Colonic mucosa (tissue), 4 donors: ENCODE measurements at regions not wholly inside any gene's neighbourhood (a gene's known extent, or its start where the extent isn't known, plus 50 kb on each side); places are given as distances from the start of the nearest gene placed in this dataset.

Source experiments
- DNase-seq: peaks from one replicate; pipeline ENCODE4 v3.0.0-alpha.2; 2020
- H3K27ac ChIP-seq: fragments of 200-600 bp; one replicate; pipeline ENCODE4 v1.8.0; 2021
- H3K27me3 ChIP-seq: fragments of 200-600 bp; one replicate; pipeline ENCODE4 v1.8.0; 2021
- H3K36me3 ChIP-seq: fragments of 200-600 bp; one replicate; pipeline ENCODE4 v1.8.0; 2021
- H3K4me1 ChIP-seq: fragments of 200-600 bp; one replicate; pipeline ENCODE4 v1.8.0; 2021; ENCODE audit warnings: mild to moderate bottlenecking
- H3K4me3 ChIP-seq: fragments of 200-600 bp; one replicate; pipeline ENCODE4 v1.8.0; 2021
- H3K9ac ChIP-seq, 2 donors: one replicate each; pipeline ENCODE4 v1.7.0; 2013; ENCODE audit warnings: control low read depth in 2 of 2, low read depth in 2 of 2, low read length in 2 of 2
- H3K9me3 ChIP-seq: fragments of 200-600 bp; one replicate; pipeline ENCODE4 v1.8.0; 2021
- CTCF ChIP-seq: fragments of 200-600 bp; IDR thresholded peaks from one replicate; pipeline ENCODE4 v1.8.0; 2022; ENCODE audit warnings: antibody characterized with exemption, mild to moderate bottlenecking
- intact Hi-C: fragments of 100-400 bp; cut with DNase I; formaldehyde crosslinking; loops from one replicate; pipeline ENCODE4 v1.14.1; 2022
- donor health status: healthy.
- donor health status: DM: no; HTN: no; CAD: no.
- donor health status: DM: no; HTN: no; CAD: no.

- H3K27ac ChIP-seq, result no peak overlapping the region
- intact Hi-C loops, result no loop called here
- no peak overlapping the region for H3K9ac ChIP-seq
- no peak for DNase-seq
- no peak overlapping the region for H3K4me3 ChIP-seq
- H3K9me3 ChIP-seq, result no peaks in the 10 kb centered on the region
- H3K27me3 ChIP-seq, result no peaks in the 10 kb centered on the region
- H3K4me1 ChIP-seq, result no peaks in the 10 kb centered on the region
- H3K36me3 ChIP-seq, result no peaks in the 10 kb centered on the region
- no peak for TF ChIP-seq CTCF
Observed at GRCh38 chr1:79614762-79615161, 608.2 kb upstream of the ADGRL4 start.

GRCh38 chr1:79614106-79614505 lies 607.6 kb upstream of the ADGRL4 start:
- H3K4me1 ChIP-seq, result no peaks in the 10 kb centered on the region
- DNase-seq, result no peak
- no peaks in the 10 kb centered on the region for H3K36me3 ChIP-seq
- no peak for TF ChIP-seq CTCF
- intact Hi-C loops, result no loop called here
- H3K27ac ChIP-seq, result no peak overlapping the region
- no peak overlapping the region for H3K4me3 ChIP-seq
- no peak overlapping the region for H3K9ac ChIP-seq
- no peaks in the 10 kb centered on the region for H3K27me3 ChIP-seq
- H3K9me3 ChIP-seq, result no peaks in the 10 kb centered on the region

- intact Hi-C loops, result no loop called here
- no peak for DNase-seq
Observed at GRCh38 chr1:79613046-79613445, 606.5 kb upstream of the ADGRL4 start.

GRCh38 chr1:79604490-79605198 lies 598.1 kb upstream of the ADGRL4 start:
- Histone ChIP-seq H3K4me1 (no peaks in the 10 kb centered on the region), H3K4me3 (no peak overlapping the region), H3K9ac (no peak overlapping the region), H3K36me3 (no peaks in the 10 kb centered on the region), H3K9me3 (no peaks in the 10 kb centered on the region), H3K27me3 (no peaks in the 10 kb centered on the region), H3K27ac (no peak overlapping the region)
- no peak for TF ChIP-seq CTCF
- DNase-seq, result no peak
- intact Hi-C loops, result no loop called here

More at GRCh38 chr1:79613046-79613445, 606.5 kb upstream of the ADGRL4 start:
- H3K9me3 ChIP-seq, result no peaks in the 10 kb centered on the region
- no peak overlapping the region for H3K27ac ChIP-seq
- no peaks in the 10 kb centered on the region for H3K36me3 ChIP-seq
- no peak overlapping the region for H3K9ac ChIP-seq
- no peak for TF ChIP-seq CTCF
- no peaks in the 10 kb centered on the region for H3K27me3 ChIP-seq
- H3K4me1 ChIP-seq, result no peaks in the 10 kb centered on the region
- no peak overlapping the region for H3K4me3 ChIP-seq

GRCh38 chr1:79603843-79604242 lies 597.3 kb upstream of the ADGRL4 start:
- Histone ChIP-seq H3K4me3 (no peak overlapping the region), H3K27ac (no peak overlapping the region), H3K9ac (no peak overlapping the region), H3K27me3 (no peaks in the 10 kb centered on the region), H3K9me3 (no peaks in the 10 kb centered on the region), H3K4me1 (no peaks in the 10 kb centered on the region), H3K36me3 (no peaks in the 10 kb centered on the region)
- intact Hi-C loops, result no loop called here
- no peak for TF ChIP-seq CTCF
- DNase-seq, result no peak
